ENCODE measurements at regions not wholly inside any gene's neighbourhood (a gene's known extent, or its start where the extent isn't known, plus 50 kb on each side); places are given as distances from the start of the nearest gene placed in this dataset.

DNA sequence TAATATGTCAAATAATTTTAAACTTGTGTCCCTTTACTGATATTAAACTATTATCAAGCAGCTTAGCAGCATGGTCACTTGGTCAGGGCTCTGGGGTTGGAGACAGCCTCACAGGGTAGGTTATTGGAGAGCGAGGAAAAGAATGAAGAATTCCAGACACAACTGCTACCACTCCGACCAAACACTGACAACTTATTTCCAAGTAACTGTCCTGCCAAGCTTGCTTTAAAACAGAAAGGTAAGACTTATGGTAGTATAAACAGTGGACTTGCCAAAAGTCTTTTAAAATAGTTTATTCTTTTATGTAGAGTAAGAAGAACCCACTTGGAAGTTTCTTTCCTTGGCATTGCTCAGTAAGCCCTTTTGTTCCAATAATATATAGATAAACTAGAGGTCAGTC lies 364.1 kb downstream of the DEPDC1B start:
- POLR2A ChIA-PET = no interaction called here
- FAIRE-seq = no peak
- H3K27ac ChIP-seq (ENCODE audit: insufficient read depth, low read depth, low read length) = no peak overlapping the region
- intact Hi-C loops (cut with micrococcal nuclease) (no loop called here), dilution Hi-C loops (cut with MboI; ENCODE audit: extremely low pct_ligation_motif_present, low sequenced_read_pairs) (no loop called here)
- BruUV-seq (replicated peaks) = no TSS peak
- no peak overlapping the region for H3K4me3 ChIP-seq (replicated peaks in 1 of 3; ENCODE audit: insufficient read depth in 1 of 3, low read depth in 1 of 3, low read length in 3 of 3)
- no peak overlapping the region for H3K9ac ChIP-seq (replicated peaks; ENCODE audit: extremely low read depth, insufficient read depth, low read length)
- TF ChIP-seq MYC (IDR thresholded peaks at IDR 0.05; ENCODE audit: low read depth, low read length) (no peak), FOS (IDR thresholded peaks at IDR 0.05; ENCODE audit: borderline replicate concordance, insufficient read depth, low read length) (no peak), JUN (IDR thresholded peaks at IDR 0.05; ENCODE audit: borderline replicate concordance, insufficient read depth, insufficient read length, low read depth) (no peak), POLR2A (IDR thresholded peaks at IDR 0.05; ENCODE audit: low read depth, low read length) (no peak), GATA2 (IDR thresholded peaks at IDR 0.05; ENCODE audit: insufficient read depth, insufficient read length, low read depth, low read length) (no peak), POLR2AphosphoS5 (IDR thresholded peaks at IDR 0.05; ENCODE audit: insufficient read depth, low read depth, low read length) (no peak), EZH2 (IDR thresholded peaks at IDR 0.05; ENCODE audit: borderline replicate concordance, low read depth, low read length, severe bottlenecking) (no peak)
- TF ChIP-seq, protein P1, sequence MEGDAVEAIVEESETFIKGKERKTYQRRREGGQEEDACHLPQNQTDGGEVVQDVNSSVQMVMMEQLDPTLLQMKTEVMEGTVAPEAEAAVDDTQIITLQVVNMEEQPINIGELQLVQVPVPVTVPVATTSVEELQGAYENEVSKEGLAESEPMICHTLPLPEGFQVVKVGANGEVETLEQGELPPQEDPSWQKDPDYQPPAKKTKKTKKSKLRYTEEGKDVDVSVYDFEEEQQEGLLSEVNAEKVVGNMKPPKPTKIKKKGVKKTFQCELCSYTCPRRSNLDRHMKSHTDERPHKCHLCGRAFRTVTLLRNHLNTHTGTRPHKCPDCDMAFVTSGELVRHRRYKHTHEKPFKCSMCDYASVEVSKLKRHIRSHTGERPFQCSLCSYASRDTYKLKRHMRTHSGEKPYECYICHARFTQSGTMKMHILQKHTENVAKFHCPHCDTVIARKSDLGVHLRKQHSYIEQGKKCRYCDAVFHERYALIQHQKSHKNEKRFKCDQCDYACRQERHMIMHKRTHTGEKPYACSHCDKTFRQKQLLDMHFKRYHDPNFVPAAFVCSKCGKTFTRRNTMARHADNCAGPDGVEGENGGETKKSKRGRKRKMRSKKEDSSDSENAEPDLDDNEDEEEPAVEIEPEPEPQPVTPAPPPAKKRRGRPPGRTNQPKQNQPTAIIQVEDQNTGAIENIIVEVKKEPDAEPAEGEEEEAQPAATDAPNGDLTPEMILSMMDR (IDR thresholded peaks at IDR 0.05; ENCODE audit: extremely low read depth in 1 of 2, insufficient read depth in 1 of 2, low read depth in 1 of 2, low read length in 2 of 2) = no peak
- TF ChIP-seq, protein P2, sequence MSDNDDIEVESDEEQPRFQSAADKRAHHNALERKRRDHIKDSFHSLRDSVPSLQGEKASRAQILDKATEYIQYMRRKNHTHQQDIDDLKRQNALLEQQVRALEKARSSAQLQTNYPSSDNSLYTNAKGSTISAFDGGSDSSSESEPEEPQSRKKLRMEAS (IDR thresholded peaks at IDR 0.05; ENCODE audit: insufficient read depth, insufficient read length) = no peak
- no peaks in the 10 kb centered on the region for H3K27me3 ChIP-seq (ENCODE audit: control insufficient read depth in 2 of 2, insufficient read depth in 2 of 2, low read length in 2 of 2)
- H3K9me1 ChIP-seq (replicated peaks; ENCODE audit: control insufficient read depth, extremely low read depth, insufficient read depth, low read length) = no peaks in the 10 kb centered on the region
- H3K4me1 ChIP-seq (ENCODE audit: control insufficient read depth, extremely low read depth, insufficient read depth, low read length) = no peaks in the 10 kb centered on the region
- no peaks in the 10 kb centered on the region for H3K36me3 ChIP-seq (ENCODE audit: control insufficient read depth in 2 of 2, extremely low read depth in 1 of 2, insufficient read depth in 2 of 2, low read length in 2 of 2)
- CTCF ChIA-PET = no interaction called here
- no peaks in the 10 kb centered on the region for H4K20me1 ChIP-seq (replicated peaks; ENCODE audit: control insufficient read depth, extremely low read depth, insufficient read depth, low read length)
- no peak overlapping the region for H3K4me2 ChIP-seq (ENCODE audit: insufficient read depth, low read length)
- no peak overlapping the region for H2AFZ ChIP-seq (ENCODE audit: low read depth, low read length)
- no peaks in the 10 kb centered on the region for H3K79me2 ChIP-seq (ENCODE audit: control insufficient read depth, insufficient read depth, low read length)
- no peaks in the 10 kb centered on the region for H3K9me3 ChIP-seq (replicated peaks; ENCODE audit: control insufficient read depth, insufficient read depth, low read length)
- no peak for DNase-seq (ENCODE audit: low read depth, low spot score)

Data from endothelial cell of umbilical vein (primary cell).